ENCODE measurements at regions not wholly inside any gene's neighbourhood (a gene's known extent, or its start where the extent isn't known, plus 50 kb on each side); places are given as distances from the start of the nearest gene placed in this dataset.

- Mint-ChIP-seq H3K36me3 (ENCODE audit: insufficient read depth in 1 of 3, low read depth in 3 of 3) (peaks cover 0 to 7% (median 2%) of the 10 kb centered on the region in 3 experiments; a peak in 2 of 7 replicates), H3K4me3 (no peak overlapping the region), H3K9me3 (peaks cover 6 to 8% of the 10 kb centered on the region in 2 experiments), H3K4me1 (peaks cover 8 to 15% of the 10 kb centered on the region in 2 experiments), H3K27ac (no peak overlapping the region), H3K27me3 (ENCODE audit: low read depth) (peaks cover 2% of the 10 kb centered on the region; the same call in 1 of the 2 replicates)
- Histone ChIP-seq H4K20me1 (ENCODE audit: control insufficient read depth, insufficient read depth, insufficient read length) (no peaks in the 10 kb centered on the region), H3K4me2 (ENCODE audit: insufficient read depth, insufficient read length, low read length) (no peak overlapping the region), H3K27ac (ENCODE audit: insufficient read length, low read depth, low read length) (no peak overlapping the region), H4K8ac (replicated peaks; ENCODE audit: insufficient read length, low read depth, low read length) (no peak overlapping the region), H2AK5ac (ENCODE audit: insufficient read length, low read length) (no peak overlapping the region), H2BK120ac (ENCODE audit: low read depth, low read length, poor library complexity, severe bottlenecking) (no peak overlapping the region), H4K91ac (ENCODE audit: insufficient read length, low read depth, low read length) (no peak overlapping the region), H3K56ac (ENCODE audit: insufficient read length, low read depth, low read length) (no peak overlapping the region), H3K79me1 (ENCODE audit: insufficient read depth, low read depth, low read length, poor library complexity, severe bottlenecking) (no peaks in the 10 kb centered on the region), H3T11ph (ENCODE audit: low read length) (no peak overlapping the region), H3K79me2 (ENCODE audit: insufficient read depth, low read length) (no peaks in the 10 kb centered on the region), H3K4ac (ENCODE audit: low read depth, low read length) (no peak overlapping the region), H3K18ac (ENCODE audit: insufficient read length, low read depth, low read length) (no peak overlapping the region), H2BK5ac (ENCODE audit: insufficient read length, low read length) (no peak overlapping the region), H2BK15ac (ENCODE audit: low read depth, low read length) (no peak overlapping the region), H2BK20ac (ENCODE audit: low read depth, low read length, poor library complexity, severe bottlenecking) (no peak overlapping the region), H3K27me3 (ENCODE audit: insufficient read depth, low read length) (no peaks in the 10 kb centered on the region), H3K9me3 (ENCODE audit: control insufficient read depth, low read depth, low read length) (no peaks in the 10 kb centered on the region), H2BK12ac (ENCODE audit: insufficient read length, low read depth, low read length) (no peak overlapping the region), H2AFZ (ENCODE audit: low read length) (no peak overlapping the region), H4K5ac (ENCODE audit: insufficient read length, low read depth, low read length) (no peak overlapping the region), H3K14ac (ENCODE audit: insufficient read depth, low read length) (no peak overlapping the region), H3K23me2 (ENCODE audit: insufficient read length, low read depth, low read length, poor library complexity, severe bottlenecking) (no peaks in the 10 kb centered on the region), H3K23ac (ENCODE audit: insufficient read length, low read depth, low read length) (no peak overlapping the region), H3K4me1 (ENCODE audit: insufficient read depth, low read length) (no peaks in the 10 kb centered on the region), H3K9ac (ENCODE audit: extremely low read depth, insufficient read length, low read length) (no peak overlapping the region)
- no peak for DNase-seq
- TF ChIP-seq CTCF (conservative IDR thresholded peaks at IDR 0.05), result no peak
Observed at GRCh38 chr12:127533353-127533752, 733.6 kb upstream of the TMEM132C start.

Measured in H9 (cell line).